CD4-positive, alpha-beta T cell (primary cell): ENCODE measurements at regions not wholly inside any gene's neighbourhood (a gene's known extent, or its start where the extent isn't known, plus 50 kb on each side); places are given as distances from the start of the nearest gene placed in this dataset.
"Not testable (repeated sequence)": the region's sequence is repeated elsewhere in the genome, so short reads cannot be mapped to it uniquely, and the experiment has no call there.

Source experiments
- ATAC-seq: fragments of 200-7000 bp; cut with Tn5 transposase; one replicate; pipeline ENCODE4 v1.10.0; 2022; ENCODE audit warnings: mild to moderate bottlenecking; ENCODE audit not compliant: poor library complexity
- CTCF ChIA-PET: fragments of 350-600 bp; sonication (Branson Sonifier 250); formaldehyde crosslinking; loops from one replicate; lab custom pipeline; 2021; ENCODE audit warnings: antibody characterized with exemption, inconsistent platforms; lab: Charles Lee
- POLR2A ChIA-PET: fragments of 350-600 bp; sonication (Branson Sonifier 250); formaldehyde crosslinking; loops from one replicate; lab custom pipeline; 2021; ENCODE audit warnings: antibody characterized with exemption, inconsistent platforms; lab: Charles Lee
- DNase-seq, 14 experiments: peaks; one replicate each; pipeline ENCODE4 v3.0.0-alpha.2; 2013 to 2020; ENCODE audit warnings: mixed read lengths in 2 of 14
- H3K27ac ChIP-seq, 2 donors: one replicate each; pipeline versions ENCODE4 v1.5.1 to v1.7.0; 2013; ENCODE audit warnings: low read length in 2 of 2, low read depth in 1 of 2, mild to moderate bottlenecking in 1 of 2
- H3K27me3 ChIP-seq, 2 experiments: 1 replicate in 1 of 2; 2 replicates in 1 of 2; pipeline versions ENCODE4 v1.6.1 to v1.7.0; 2013; ENCODE audit warnings: low read length in 2 of 2, control low read depth in 1 of 2, mild to moderate bottlenecking in 1 of 2, moderate library complexity in 1 of 2; ENCODE audit not compliant: insufficient read depth in 2 of 2, control insufficient read depth in 1 of 2
- H3K36me3 ChIP-seq: one replicate; pipeline ENCODE4 v1.6.1; 2013; ENCODE audit warnings: low read length, control low read depth; ENCODE audit not compliant: insufficient read depth
- H3K4me1 ChIP-seq: one replicate; pipeline ENCODE4 v1.6.1; 2013; ENCODE audit warnings: low read length, control low read depth; ENCODE audit not compliant: insufficient read depth
- H3K4me3 ChIP-seq: one replicate; pipeline ENCODE4 v1.5.1; 2013; ENCODE audit warnings: mild to moderate bottlenecking, low read length, moderate library complexity
- H3K9me3 ChIP-seq, 2 experiments: 1 replicate in 1 of 2; 2 replicates in 1 of 2; pipeline versions ENCODE4 v1.6.1 to v1.7.0; 2013; ENCODE audit warnings: low read length in 2 of 2, mild to moderate bottlenecking in 2 of 2, control low read depth in 1 of 2, moderate library complexity in 1 of 2; ENCODE audit not compliant: control insufficient read depth in 1 of 2, insufficient read depth in 1 of 2
- H3K27ac Mint-ChIP-seq: one replicate; pipeline ENCODE4 v1.8.0; 2020; ENCODE audit warnings: mixed read lengths
- H3K27me3 Mint-ChIP-seq: one replicate; pipeline ENCODE4 v1.8.0; 2021; ENCODE audit warnings: mixed read lengths
- H3K36me3 Mint-ChIP-seq: one replicate; pipeline ENCODE4 v1.8.0; 2021; ENCODE audit warnings: low read depth, mixed read lengths
- H3K4me1 Mint-ChIP-seq: one replicate; pipeline ENCODE4 v1.8.0; 2021; ENCODE audit warnings: low read depth, mixed read lengths
- H3K4me3 Mint-ChIP-seq: one replicate; pipeline ENCODE4 v1.8.0; 2020; ENCODE audit warnings: mild to moderate bottlenecking, mixed read lengths
- H3K9me3 Mint-ChIP-seq: one replicate; pipeline ENCODE4 v1.8.0; 2020; ENCODE audit warnings: mixed read lengths
- intact Hi-C, 2 experiments: fragments of 100-400 bp; cut with DNase I in 1 of 2; cut with micrococcal nuclease in 1 of 2; formaldehyde crosslinking; loops; one replicate each; pipeline versions ENCODE4 v1.15.1 to v1.9.0; 2023 to 2025; cut with DNase I, micrococcal nuclease
- TF ChIP-seq, protein P1 (sequence below): fragments of 200-600 bp; IDR thresholded peaks from one replicate; pipeline ENCODE4 v1.8.0; 2022; ENCODE audit warnings: antibody characterized with exemption, mild to moderate bottlenecking

DNA sequence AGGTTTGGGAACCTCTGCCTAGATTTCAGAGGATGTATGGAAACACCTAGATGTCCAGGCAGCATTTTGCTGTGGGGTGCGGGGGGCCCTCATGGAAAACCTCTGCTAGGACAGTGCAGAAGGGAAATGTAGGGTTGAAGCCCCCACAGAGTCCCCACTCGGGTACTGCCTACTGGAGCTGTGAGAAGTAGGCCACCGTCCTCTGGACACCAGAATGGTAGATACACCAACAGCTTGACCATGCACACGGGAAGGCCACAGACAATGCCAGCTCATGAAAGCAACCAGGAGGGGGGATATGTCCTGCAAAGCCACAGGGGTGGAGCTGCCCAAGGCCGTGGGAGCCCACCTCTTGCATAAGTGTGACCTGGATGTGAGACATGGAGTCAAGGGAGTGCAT is 1336.5 kb downstream of the SPATA31A7 start:
- intact Hi-C loops, H3K9me3 ChIP-seq, DNase-seq, H3K36me3 Mint-ChIP-seq, H3K4me3 ChIP-seq, ATAC-seq, H3K27ac ChIP-seq, H3K9me3 Mint-ChIP-seq, H3K36me3 ChIP-seq, H3K4me1 ChIP-seq, H3K27ac Mint-ChIP-seq, CTCF ChIA-PET, H3K4me1 Mint-ChIP-seq, H3K27me3 Mint-ChIP-seq, POLR2A ChIA-PET, H3K4me3 Mint-ChIP-seq, H3K27me3 ChIP-seq: not testable (repeated sequence)

DNA sequence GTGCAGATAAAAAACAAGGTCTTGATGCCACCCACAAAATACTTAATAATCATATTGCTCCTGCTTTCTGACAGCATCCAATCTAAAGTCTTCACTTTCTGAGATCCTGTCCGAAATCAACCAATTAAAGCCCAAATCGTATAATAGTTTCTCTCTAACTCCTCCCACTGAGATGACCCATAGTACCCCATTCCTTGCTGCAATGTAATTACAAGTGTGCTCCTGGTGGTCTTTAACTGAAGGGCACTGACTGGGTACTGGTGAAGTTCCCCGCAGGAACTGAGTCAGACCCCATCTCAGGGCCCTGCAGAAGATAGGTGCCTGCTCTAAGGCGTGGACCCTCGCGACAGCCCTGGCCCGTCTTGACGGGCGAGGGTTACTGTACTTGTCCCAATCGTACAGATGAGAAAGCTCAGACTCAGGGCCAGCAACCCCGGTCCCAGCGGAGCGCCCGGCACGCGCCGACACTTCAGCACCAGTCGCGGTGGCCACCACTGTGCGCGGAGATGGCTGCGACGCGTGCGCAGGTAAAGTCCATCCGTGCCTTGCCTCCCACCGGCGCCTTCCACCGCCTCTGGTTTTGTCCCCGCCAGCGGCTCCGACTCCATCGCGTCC is 1342.4 kb downstream of the SPATA31A7 start:
- H3K36me3 Mint-ChIP-seq, H3K27me3 ChIP-seq, H3K4me1 ChIP-seq, H3K27ac Mint-ChIP-seq, ATAC-seq, H3K36me3 ChIP-seq, POLR2A ChIA-PET, H3K9me3 ChIP-seq, H3K4me1 Mint-ChIP-seq, H3K9me3 Mint-ChIP-seq, CTCF ChIA-PET, H3K4me3 ChIP-seq, H3K27me3 Mint-ChIP-seq, intact Hi-C loops, H3K27ac ChIP-seq: not testable (repeated sequence)
- peak overlapping the region; percentile 91 for H3K4me3 Mint-ChIP-seq
- DNase-seq: peak in 1 of 14 experiments; percentile 1

DNA sequence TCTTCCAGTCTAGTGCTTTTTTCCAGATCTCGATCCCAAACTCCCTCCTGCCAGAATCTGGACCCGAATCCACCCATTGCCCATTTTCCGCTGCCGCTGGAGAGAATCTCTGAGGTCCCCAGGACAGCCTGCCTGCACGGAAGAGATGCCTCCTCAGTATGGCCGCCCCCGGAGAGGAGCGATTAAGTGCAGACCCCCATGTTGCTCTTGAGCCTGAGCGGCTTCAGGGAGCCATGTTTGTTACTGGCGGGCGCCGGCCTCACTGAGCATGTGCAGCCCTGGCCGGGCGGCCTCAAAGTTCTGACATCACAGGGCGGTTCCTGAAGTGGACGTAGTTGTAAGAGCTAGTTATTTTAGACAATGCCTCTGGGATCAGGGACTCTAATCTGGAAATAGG is 1342.9 kb downstream of the SPATA31A7 start:
- H3K9me3 Mint-ChIP-seq, H3K27ac ChIP-seq, H3K27ac Mint-ChIP-seq, H3K27me3 Mint-ChIP-seq, POLR2A ChIA-PET, H3K9me3 ChIP-seq, ATAC-seq, CTCF ChIA-PET, H3K4me1 ChIP-seq, intact Hi-C loops, H3K27me3 ChIP-seq, H3K36me3 ChIP-seq, H3K4me1 Mint-ChIP-seq, H3K4me3 ChIP-seq, H3K36me3 Mint-ChIP-seq: not testable (repeated sequence)
- peak overlapping the region; percentile 91 for H3K4me3 Mint-ChIP-seq
- peak in 1 of 14 experiments; percentile 54 for DNase-seq

DNA sequence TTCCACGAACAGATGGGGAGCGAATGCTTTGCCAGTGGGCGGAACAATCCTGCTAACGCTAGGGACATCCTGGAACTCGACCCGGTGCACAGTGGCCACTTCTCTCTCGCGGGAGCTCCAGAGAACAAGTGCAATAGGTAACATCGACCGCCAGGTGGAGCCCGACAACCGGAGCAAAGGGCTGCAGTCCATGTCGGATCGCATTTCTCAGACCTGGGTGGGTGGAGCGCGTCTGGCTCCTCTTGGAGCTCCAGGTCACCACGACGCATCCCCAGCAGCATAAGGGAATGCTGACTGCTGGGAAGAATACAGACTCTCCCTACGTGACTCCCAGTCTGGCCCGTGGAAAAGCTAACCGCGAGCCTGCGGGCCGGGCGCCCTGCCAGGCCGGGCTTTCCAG is 1360.7 kb downstream of the SPATA31A7 start:
- H3K4me3 ChIP-seq, CTCF ChIA-PET, H3K9me3 ChIP-seq, DNase-seq, H3K4me1 Mint-ChIP-seq, H3K27ac ChIP-seq, H3K27me3 ChIP-seq, H3K27ac Mint-ChIP-seq, H3K9me3 Mint-ChIP-seq, POLR2A ChIA-PET, intact Hi-C loops, H3K4me1 ChIP-seq, H3K36me3 Mint-ChIP-seq, H3K36me3 ChIP-seq, H3K4me3 Mint-ChIP-seq, H3K27me3 Mint-ChIP-seq: not testable (repeated sequence)
- peak; percentile 60 for ATAC-seq
- TF ChIP-seq, protein P1, sequence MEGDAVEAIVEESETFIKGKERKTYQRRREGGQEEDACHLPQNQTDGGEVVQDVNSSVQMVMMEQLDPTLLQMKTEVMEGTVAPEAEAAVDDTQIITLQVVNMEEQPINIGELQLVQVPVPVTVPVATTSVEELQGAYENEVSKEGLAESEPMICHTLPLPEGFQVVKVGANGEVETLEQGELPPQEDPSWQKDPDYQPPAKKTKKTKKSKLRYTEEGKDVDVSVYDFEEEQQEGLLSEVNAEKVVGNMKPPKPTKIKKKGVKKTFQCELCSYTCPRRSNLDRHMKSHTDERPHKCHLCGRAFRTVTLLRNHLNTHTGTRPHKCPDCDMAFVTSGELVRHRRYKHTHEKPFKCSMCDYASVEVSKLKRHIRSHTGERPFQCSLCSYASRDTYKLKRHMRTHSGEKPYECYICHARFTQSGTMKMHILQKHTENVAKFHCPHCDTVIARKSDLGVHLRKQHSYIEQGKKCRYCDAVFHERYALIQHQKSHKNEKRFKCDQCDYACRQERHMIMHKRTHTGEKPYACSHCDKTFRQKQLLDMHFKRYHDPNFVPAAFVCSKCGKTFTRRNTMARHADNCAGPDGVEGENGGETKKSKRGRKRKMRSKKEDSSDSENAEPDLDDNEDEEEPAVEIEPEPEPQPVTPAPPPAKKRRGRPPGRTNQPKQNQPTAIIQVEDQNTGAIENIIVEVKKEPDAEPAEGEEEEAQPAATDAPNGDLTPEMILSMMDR: peak; percentile 41

DNA sequence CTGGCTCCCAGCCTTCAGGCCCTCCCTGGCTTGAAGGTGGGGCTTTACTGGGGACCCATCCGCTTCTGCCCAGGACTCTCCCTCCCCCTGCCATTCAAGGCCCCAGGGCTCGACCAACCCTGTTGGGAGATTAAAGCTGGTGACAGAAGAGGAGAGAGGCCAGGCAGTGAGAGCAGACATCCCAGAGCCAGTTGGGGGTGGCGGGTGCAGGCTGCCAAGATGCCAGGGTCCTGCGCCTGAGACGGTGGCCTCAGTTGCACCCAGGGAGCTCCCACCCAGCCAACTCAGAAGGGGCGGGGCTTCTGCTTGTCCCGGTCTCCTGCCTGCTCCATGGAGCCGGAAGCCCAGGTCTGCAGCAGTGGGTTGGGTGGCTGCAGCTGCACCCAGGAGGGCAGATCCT is 1370.8 kb downstream of the SPATA31A7 start:
- CTCF ChIA-PET, intact Hi-C loops, H3K4me1 ChIP-seq, H3K27ac ChIP-seq, H3K27ac Mint-ChIP-seq, DNase-seq, H3K27me3 Mint-ChIP-seq, H3K36me3 Mint-ChIP-seq, ATAC-seq, H3K27me3 ChIP-seq, H3K4me3 Mint-ChIP-seq, H3K4me3 ChIP-seq, H3K36me3 ChIP-seq, POLR2A ChIA-PET, H3K4me1 Mint-ChIP-seq, H3K9me3 Mint-ChIP-seq, H3K9me3 ChIP-seq: not testable (repeated sequence)

DNA sequence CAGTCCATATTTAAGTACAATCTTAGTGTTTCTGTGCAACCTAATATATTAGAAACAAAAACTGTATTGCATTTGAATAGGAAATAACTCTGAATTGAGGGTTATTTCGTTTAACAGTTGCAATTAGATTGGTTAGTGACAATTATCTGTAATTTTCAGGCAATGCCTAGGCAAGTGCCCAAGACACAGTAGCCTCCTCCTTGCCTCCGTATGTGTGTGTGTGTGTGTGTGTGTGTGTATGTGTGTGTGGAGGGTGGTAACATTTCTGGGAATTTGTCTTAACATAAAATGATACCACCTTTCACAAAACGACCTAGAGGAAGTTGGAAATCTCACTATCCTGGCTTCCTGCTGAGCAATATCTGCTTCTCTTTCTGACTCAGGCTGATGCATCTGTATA is 1375.3 kb downstream of the SPATA31A7 start:
- H3K4me1 ChIP-seq, ATAC-seq, H3K4me3 Mint-ChIP-seq, H3K27me3 Mint-ChIP-seq, H3K27ac Mint-ChIP-seq, H3K36me3 Mint-ChIP-seq, CTCF ChIA-PET, H3K27ac ChIP-seq, H3K4me3 ChIP-seq, H3K36me3 ChIP-seq, H3K4me1 Mint-ChIP-seq, intact Hi-C loops, DNase-seq, H3K9me3 Mint-ChIP-seq, H3K27me3 ChIP-seq, POLR2A ChIA-PET, H3K9me3 ChIP-seq: not testable (repeated sequence)

DNA sequence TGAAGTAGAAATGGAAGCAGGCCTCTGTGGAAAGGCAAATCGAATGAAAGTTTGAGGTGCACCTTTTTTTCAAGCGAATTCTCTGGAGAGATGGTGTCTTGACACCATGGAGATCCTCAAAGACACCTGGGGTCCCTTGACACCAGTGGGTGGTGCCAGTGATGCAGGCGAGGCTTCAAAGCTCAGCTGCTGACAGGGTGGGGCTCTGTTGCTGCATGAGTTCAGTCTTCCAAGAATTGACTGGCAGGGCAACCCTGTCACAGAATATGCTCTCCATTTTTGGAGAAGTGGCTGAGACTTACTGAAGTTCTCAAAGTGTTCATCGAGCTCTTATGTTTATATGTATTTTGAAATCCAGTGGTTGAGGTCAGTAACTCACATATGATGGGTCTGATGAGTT is 1376.6 kb downstream of the SPATA31A7 start:
- H3K36me3 Mint-ChIP-seq, ATAC-seq, H3K9me3 Mint-ChIP-seq, H3K4me1 ChIP-seq, H3K27ac ChIP-seq, H3K4me3 Mint-ChIP-seq, H3K4me1 Mint-ChIP-seq, H3K27ac Mint-ChIP-seq, POLR2A ChIA-PET, H3K27me3 Mint-ChIP-seq, H3K9me3 ChIP-seq, H3K36me3 ChIP-seq, DNase-seq, H3K27me3 ChIP-seq, H3K4me3 ChIP-seq, intact Hi-C loops, CTCF ChIA-PET: not testable (repeated sequence)
